ENCODE measurements at regions not wholly inside any gene's neighbourhood (a gene's known extent, or its start where the extent isn't known, plus 50 kb on each side); places are given as distances from the start of the nearest gene placed in this dataset.

- ChIA-PET POLR2A (no interaction called here), CTCF (no interaction called here)
- no peak for DNase-seq (ENCODE audit: low read depth, low spot score)
- no peak overlapping the region for H3K4me3 ChIP-seq (ENCODE audit: low read depth, low read length)
- no peak for TF ChIP-seq CTCF (IDR thresholded peaks at IDR 0.05; ENCODE audit: insufficient read depth, low read length, missing control alignments)
These were observed 133.8 kb upstream of the KCNH7 start for GRCh38 chr2:162972383-162972782.

DNA sequence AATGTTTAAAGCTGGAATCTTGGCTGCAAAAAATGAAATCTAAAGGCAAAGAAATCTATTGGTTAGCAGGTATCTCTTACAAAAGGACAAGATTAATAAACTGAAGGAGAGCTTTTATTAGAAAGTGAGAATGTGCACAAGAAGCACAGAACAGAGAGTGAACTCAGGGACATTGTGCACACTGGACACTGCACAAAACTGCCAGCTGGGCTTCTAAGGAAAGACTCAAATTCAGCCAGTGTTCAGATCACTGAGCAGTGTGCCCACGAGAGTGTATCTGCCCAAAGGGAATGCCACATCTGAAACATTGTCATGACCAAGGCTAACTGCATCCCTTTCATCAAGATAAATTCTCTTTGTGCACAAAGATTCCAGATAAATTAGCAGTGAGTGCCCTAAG, 129.7 kb upstream of the KCNH7 start:
- TF ChIP-seq CTCF (IDR thresholded peaks at IDR 0.05; ENCODE audit: insufficient read depth, low read length, missing control alignments), result no peak
- no peak overlapping the region for H3K4me3 ChIP-seq (ENCODE audit: low read depth, low read length)
- ChIA-PET POLR2A (no interaction called here), CTCF (no interaction called here)
- DNase-seq (ENCODE audit: low read depth, low spot score), result no peak

GRCh38 chr2:162967811-162968210, 129.2 kb upstream of the KCNH7 start:
- CTCF ChIA-PET, result no interaction called here
- no peak for DNase-seq (ENCODE audit: low read depth, low spot score)
- TF ChIP-seq CTCF (IDR thresholded peaks at IDR 0.05; ENCODE audit: insufficient read depth, low read length, missing control alignments), result no peak
- H3K4me3 ChIP-seq (ENCODE audit: low read depth, low read length), result no peak overlapping the region
- POLR2A ChIA-PET, result no interaction called here

DNA sequence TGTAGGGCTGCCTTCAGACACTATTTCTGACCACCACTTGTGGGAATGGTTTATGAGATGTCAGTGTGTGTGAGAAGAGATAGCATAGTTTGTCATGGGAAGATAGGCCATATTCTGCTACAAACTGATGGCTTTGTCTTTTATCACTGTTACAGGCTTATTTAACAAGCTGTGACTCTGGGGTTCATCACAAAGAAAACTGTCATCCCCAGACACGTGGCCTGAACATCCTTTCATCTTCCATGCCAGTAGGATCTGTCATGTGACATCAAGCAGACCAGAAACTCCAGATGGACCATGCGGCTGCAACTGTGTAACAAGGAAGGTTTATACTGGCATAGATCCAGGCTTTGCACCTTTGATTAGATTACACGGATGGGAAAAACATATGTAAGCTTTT, 128.6 kb upstream of the KCNH7 start:
- CTCF ChIA-PET, result no interaction called here
- H3K4me3 ChIP-seq (ENCODE audit: low read depth, low read length), result no peak overlapping the region
- POLR2A ChIA-PET, result no interaction called here
- no peak for TF ChIP-seq CTCF (IDR thresholded peaks at IDR 0.05; ENCODE audit: insufficient read depth, low read length, missing control alignments)
- DNase-seq (ENCODE audit: low read depth, low spot score), result no peak

- no peak for DNase-seq (ENCODE audit: low read depth, low spot score)
- POLR2A ChIA-PET, result no interaction called here
- CTCF ChIA-PET, result no interaction called here
- H3K4me3 ChIP-seq (ENCODE audit: low read depth, low read length), result no peak overlapping the region
- no peak for TF ChIP-seq CTCF (IDR thresholded peaks at IDR 0.05; ENCODE audit: insufficient read depth, low read length, missing control alignments)
These were observed 126.6 kb upstream of the KCNH7 start for GRCh38 chr2:162965191-162965590.

- CTCF ChIA-PET, result no interaction called here
- POLR2A ChIA-PET, result no interaction called here
- no peak overlapping the region for H3K4me3 ChIP-seq (ENCODE audit: low read depth, low read length)
- no peak for TF ChIP-seq CTCF (IDR thresholded peaks at IDR 0.05; ENCODE audit: insufficient read depth, low read length, missing control alignments)
- no peak for DNase-seq (ENCODE audit: low read depth, low spot score)
These were observed 125.9 kb upstream of the KCNH7 start for GRCh38 chr2:162964513-162964912.
